GM21515 (cell line): ENCODE measurements at regions not wholly inside any gene's neighbourhood (a gene's known extent, or its start where the extent isn't known, plus 50 kb on each side); places are given as distances from the start of the nearest gene placed in this dataset.
"Not testable (repeated sequence)": the region's sequence is repeated elsewhere in the genome, so short reads cannot be mapped to it uniquely, and the experiment has no call there.

ENCODE experiments used
- ATAC-seq: cut with Tn5 transposase; IDR thresholded peaks from one replicate; pipeline ENCODE4 v1.9.1; 2021; ENCODE audit not compliant: unreplicated experiment

- ATAC-seq: no peak
These were observed 74.9 kb downstream of the ALG10 start for GRCh38 chr12:34097213-34097612.

DNA sequence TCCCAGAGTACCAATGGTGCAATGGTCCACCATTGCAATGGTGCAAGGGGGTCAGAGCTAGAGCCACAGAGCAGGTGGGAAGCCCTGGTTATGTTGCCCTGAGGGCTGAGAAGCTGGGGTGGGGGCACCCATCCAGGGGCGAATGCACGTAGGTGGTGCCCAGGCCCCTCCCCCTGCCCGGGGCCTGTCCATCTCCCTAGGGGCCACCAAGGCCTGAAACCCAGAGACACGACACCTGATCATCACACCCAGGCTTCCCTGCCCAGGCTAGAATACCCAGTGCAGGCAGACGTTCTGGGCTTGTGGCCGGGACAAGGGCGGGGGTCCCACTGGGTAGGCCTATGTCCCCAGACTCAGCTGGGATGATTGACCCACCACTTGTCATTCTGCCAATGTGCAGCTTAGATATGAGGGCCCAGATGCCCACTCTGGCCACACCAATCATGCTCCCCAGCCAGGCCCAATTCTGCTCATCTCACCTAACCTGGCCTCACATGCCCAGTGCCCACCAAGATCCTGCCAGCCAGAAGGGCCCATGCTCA, 83.2 kb downstream of the ALG10 start:
- no peak for ATAC-seq

- ATAC-seq: no peak
These were observed 83.9 kb downstream of the ALG10 start for GRCh38 chr12:34106172-34106571.

- ATAC-seq: no peak
These were observed 84.7 kb downstream of the ALG10 start for GRCh38 chr12:34107016-34107415.

DNA sequence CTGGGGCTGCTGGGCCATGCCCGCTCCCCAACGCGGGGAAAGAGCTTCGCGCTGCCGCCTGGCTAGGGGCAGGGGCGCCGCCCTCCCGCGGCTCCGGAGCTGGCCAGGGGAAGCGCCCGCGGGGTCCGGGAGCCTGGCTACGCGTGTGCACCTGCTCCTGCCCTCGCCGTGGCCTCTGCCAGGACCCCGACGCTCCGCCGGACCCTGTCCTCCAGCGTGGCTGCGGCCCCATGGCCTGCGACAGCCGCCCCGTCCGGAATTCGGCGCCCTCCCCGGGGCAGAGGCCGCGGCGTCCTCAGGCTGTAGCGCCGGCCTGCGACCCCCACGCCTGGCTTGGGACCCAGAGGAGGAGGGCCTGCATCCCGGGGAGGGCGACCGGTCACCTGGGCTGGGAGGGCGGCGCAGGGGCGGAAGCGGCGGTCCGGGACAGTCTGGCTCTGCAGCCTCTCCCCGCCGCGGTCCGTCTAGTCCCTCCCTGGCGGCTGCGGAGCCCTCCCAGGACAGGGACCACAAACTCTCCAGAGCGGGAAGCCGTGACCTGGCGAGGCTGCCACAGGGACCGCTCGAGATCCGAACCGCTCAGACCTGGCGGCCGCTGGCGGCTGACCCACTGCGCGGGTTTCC, 85.6 kb downstream of the ALG10 start:
- ATAC-seq: no peak

GRCh38 chr12:34108405-34108803, 86.1 kb downstream of the ALG10 start:
- no peak for ATAC-seq

GRCh38 chr12:34108967-34109366, 86.7 kb downstream of the ALG10 start:
- no peak for ATAC-seq

GRCh38 chr12:34109390-34109789, 87.1 kb downstream of the ALG10 start:
- no peak for ATAC-seq

GRCh38 chr12:34109909-34110531, 87.7 kb downstream of the ALG10 start:
- ATAC-seq: not testable (repeated sequence)

DNA sequence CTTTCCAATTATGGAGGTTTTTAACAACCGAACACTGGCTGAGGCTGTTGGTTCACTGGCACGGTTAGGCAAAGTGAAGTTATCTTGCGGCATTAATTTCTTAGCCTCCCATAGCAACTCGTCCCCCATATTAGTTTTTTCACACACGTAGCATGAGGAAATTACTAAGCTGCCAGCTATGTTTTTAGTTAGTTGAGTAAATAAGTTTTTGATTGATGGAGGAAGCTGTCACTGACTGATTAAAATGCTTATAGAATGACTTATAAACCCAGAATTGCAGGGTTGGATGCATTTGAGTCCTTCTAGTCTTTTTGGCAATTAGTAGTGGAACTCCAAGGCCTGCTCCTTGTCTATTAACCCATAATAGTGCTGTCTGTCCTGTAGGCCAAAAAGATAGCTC, 97.1 kb downstream of the ALG10 start:
- no peak for ATAC-seq

DNA sequence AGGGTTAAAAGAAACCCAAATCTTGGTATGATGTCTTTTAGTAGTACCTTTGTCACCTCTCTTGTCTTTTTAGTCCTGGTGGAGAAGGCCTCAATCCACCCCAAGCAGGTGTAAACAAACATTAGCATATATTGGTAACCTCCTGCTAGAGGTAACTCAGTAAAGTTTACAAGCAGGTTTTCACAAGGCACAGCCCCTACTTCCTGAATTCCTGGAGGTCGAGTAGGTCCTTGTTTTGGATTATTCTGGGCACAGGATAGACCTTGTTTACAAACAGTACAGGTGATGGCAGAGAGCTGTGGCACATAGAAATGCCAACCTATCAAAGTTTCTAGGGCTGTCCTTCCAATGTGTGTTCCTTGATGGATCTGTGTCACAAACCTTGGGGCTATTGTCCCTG, 99.1 kb downstream of the ALG10 start:
- no peak for ATAC-seq

DNA sequence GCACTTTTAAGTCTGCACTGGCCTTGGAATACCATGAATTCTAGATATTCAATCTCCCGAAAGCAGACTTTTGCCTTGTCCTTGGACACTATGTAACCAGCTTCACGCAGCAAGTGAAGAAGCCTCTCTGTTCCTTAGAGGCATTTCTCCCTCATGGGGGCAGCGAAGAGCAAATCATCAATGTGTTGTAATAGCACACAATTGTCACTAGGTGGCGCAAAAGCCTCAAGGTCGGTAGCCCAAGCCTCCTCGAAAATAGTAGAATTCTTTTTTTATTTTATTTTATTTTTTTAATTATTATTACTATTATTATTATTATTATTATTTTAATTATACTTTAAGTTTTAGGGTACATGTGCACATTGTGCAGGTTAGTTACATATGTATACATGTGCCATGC, 100.8 kb downstream of the ALG10 start:
- ATAC-seq: not testable (repeated sequence)

DNA sequence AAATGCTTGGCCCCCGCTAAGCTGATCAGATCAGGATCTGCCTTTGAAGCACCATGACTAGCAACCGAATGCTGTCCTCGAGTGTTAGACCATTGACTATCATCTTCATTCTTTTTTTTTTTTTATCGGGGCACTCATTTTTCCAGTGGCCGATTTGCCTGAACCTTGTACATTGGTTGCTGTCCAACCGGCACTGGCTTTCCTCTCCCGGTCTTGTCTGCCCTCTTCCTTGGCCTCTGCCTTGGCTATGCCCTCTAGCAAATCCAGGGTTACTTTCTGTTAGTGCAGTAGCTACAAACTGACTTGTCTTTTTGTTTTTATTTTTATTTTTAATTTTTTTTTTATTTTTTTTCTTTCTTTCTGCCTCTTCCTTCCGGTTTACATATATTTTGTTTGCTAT, 102.3 kb downstream of the ALG10 start:
- no peak for ATAC-seq

GRCh38 chr12:34126239-34126641, 103.9 kb downstream of the ALG10 start:
- no peak for ATAC-seq

DNA sequence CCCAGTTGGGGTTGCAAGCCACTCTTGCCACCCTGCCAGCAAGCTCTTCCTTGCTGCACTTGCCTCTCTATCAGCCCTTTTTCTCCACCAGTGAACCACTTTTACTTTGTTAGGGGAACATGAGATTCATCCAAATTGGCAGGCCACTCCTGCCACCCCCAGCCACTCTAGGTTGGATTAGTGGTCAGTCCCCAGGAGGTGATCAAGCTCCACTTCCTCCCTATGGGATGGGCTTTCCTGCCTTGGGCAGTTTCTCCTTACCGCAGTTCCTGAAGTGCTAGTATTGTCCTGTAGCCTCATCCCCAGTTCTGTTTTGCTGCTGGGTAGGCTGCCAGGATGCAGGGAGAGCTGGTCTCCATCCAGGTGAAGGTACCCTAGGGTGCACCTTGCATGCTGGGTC, 104.5 kb downstream of the ALG10 start:
- ATAC-seq: no peak

DNA sequence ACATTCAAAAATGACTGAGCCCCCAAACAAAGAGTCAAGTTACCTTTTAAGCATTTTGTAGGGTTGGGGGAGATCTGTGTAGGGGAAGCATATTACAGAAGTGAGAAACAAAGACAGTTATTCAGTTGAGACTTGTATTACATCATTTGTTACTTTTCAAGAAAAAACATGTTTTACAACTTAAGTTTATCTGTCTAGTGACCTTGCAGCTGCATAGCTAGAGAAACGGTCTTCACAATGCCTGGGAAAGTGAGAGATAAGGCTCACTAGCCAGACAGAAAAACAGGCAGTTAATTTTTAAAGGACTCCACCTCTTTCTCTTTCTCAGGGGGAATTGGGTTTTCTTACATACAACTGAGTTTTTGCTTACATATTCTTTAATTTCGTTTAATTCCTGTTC, 105.1 kb downstream of the ALG10 start:
- not testable (repeated sequence) for ATAC-seq

- no peak for ATAC-seq
These were observed 120.1 kb downstream of the ALG10 start for GRCh38 chr12:34142430-34142829.

DNA sequence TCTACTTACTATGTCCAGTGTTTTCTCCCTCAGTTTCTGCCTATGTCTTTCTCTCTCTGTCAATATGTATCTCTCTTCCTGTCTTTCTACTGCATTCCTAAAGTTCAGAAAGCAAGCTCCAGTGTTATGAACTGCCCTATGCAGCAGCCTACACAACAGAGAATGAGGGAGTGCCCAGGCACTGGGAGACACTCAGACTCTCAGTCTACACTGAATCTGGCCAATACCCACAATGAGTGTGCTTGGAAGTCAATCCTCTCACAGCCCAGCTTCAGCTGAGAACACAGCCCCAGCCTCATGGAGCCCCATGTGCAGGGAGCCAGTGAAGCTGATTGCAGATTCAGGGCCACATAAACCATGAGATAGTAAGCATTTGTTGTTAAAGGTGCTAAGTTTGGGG, 128.7 kb downstream of the ALG10 start:
- ATAC-seq: no peak

DNA sequence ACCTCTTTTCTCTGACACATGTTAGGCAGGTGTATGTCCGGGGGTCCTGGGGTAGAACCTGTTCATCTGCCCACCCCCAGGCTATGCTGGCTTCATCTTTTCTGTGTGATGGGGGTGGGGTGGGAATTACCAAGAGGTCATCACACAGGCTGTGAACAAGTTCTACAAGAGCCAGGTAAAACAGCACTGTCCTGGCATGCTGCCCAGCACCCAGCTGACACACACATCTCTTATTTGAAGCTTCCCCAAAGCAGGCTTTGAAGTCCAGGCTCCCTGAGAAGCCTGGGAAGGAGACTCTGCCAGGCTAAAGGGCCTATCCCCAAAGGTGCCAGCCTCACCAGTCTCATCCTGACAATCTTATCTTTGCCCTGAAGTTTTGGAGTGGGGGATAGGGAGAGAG, 141.1 kb downstream of the ALG10 start:
- ATAC-seq: no peak

GRCh38 chr12:34166427-34167060, 144.2 kb downstream of the ALG10 start:
- no peak for ATAC-seq

- ATAC-seq: not testable (repeated sequence)
These were observed 146.2 kb downstream of the ALG10 start for GRCh38 chr12:34168507-34168906.

- ATAC-seq: no peak
These were observed 164.2 kb downstream of the ALG10 start for GRCh38 chr12:34186492-34186891.
